Karpas-422 (cell line): ENCODE measurements at regions not wholly inside any gene's neighbourhood (a gene's known extent, or its start where the extent isn't known, plus 50 kb on each side); places are given as distances from the start of the nearest gene placed in this dataset.

Experiments used
- DNase-seq: peaks from one replicate; pipeline ENCODE4 v3.0.0-alpha.2; 2015
- H2AFZ ChIP-seq: fragments of 200-600 bp; sonication (generic); 2 replicates; pipeline ENCODE4 v1.6.1; 2014; ENCODE audit warnings: antibody characterized with exemption, low read length, mixed read lengths
- H3K27ac ChIP-seq: fragments of 200-600 bp; sonication (generic); 2 replicates; pipeline ENCODE4 v1.5.1; 2014; ENCODE audit warnings: mild to moderate bottlenecking, low read length, moderate library complexity
- H3K27me3 ChIP-seq: fragments of 200-600 bp; sonication (generic); 2 replicates; pipeline ENCODE4 v1.6.1; 2014; ENCODE audit warnings: low read length, mixed read lengths
- H3K36me3 ChIP-seq: fragments of 200-600 bp; sonication (generic); 2 replicates; pipeline ENCODE4 v1.6.1; 2014; ENCODE audit warnings: low read length, mixed read lengths; ENCODE audit not compliant: insufficient read depth
- H3K4me1 ChIP-seq: fragments of 200-600 bp; sonication (generic); 2 replicates; pipeline ENCODE4 v1.6.1; 2014; ENCODE audit warnings: mild to moderate bottlenecking, low read length, mixed read lengths
- H3K4me2 ChIP-seq: fragments of 200-600 bp; sonication (generic); 2 replicates; pipeline ENCODE4 v1.6.1; 2014; ENCODE audit warnings: low read length, low read depth, mild to moderate bottlenecking; ENCODE audit not compliant: poor library complexity, severe bottlenecking
- H3K4me3 ChIP-seq: fragments of 200-600 bp; sonication (generic); 2 replicates; pipeline ENCODE4 v1.5.1; 2014; ENCODE audit warnings: mild to moderate bottlenecking, antibody characterized with exemption, low read length, mixed read lengths
- H3K79me2 ChIP-seq: fragments of 200-600 bp; sonication (generic); 2 replicates; pipeline ENCODE4 v1.6.1; 2014; ENCODE audit warnings: mild to moderate bottlenecking, low read length, mixed read lengths
- H3K9ac ChIP-seq: fragments of 200-600 bp; sonication (generic); 2 replicates; pipeline ENCODE4 v1.6.0; 2014; ENCODE audit warnings: low read length
- H3K9me2 ChIP-seq: fragments of 200-600 bp; sonication (generic), shearing (Covaris generic); replicated peaks from 2 replicates; pipeline ENCODE4 v1.6.0; 2014; ENCODE audit warnings: mild to moderate bottlenecking, low read length, moderate library complexity; ENCODE audit not compliant: insufficient read depth
- H3K9me3 ChIP-seq: fragments of 300-700, 200-600 bp; sonication (generic); 2 replicates; pipeline ENCODE4 v1.6.1; 2014; ENCODE audit warnings: low read length, mixed read lengths
- H4K20me1 ChIP-seq: fragments of 200-600 bp; sonication (generic); 2 replicates; pipeline ENCODE4 v1.6.1; 2014; ENCODE audit warnings: mild to moderate bottlenecking, antibody characterized with exemption, low read length, low read depth; ENCODE audit not compliant: insufficient read depth

DNA sequence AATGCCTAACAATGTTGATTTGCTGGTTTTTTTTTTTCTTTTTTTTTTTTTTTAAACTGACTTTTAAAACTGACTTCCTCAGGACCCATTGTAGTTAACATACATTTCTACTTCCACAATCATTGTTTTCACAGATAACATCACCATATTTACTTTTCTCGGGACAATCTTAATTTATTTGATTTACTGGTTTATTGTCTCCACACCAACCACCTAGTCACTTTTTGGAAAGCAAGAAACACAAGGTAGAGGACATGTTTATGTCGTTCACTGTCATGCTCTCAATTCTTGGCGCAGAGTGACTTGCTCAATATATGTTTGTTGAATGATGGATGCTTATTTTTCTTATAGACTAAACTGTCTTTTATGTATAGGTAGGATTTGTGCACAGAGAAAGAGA, 2280.7 kb downstream of the MAT2B start:
- Histone ChIP-seq H3K79me2 (no peaks in the 10 kb centered on the region), H3K9me3 (peaks cover 21% of the 10 kb centered on the region), H3K4me2 (no peak overlapping the region), H2AFZ (no peak overlapping the region), H4K20me1 (no peaks in the 10 kb centered on the region), H3K27me3 (no peaks in the 10 kb centered on the region), H3K9me2 (no peaks in the 10 kb centered on the region), H3K9ac (no peak overlapping the region), H3K4me3 (no peak overlapping the region), H3K27ac (no peak overlapping the region), H3K4me1 (no peaks in the 10 kb centered on the region), H3K36me3 (no peaks in the 10 kb centered on the region)
- no peak for DNase-seq

DNA sequence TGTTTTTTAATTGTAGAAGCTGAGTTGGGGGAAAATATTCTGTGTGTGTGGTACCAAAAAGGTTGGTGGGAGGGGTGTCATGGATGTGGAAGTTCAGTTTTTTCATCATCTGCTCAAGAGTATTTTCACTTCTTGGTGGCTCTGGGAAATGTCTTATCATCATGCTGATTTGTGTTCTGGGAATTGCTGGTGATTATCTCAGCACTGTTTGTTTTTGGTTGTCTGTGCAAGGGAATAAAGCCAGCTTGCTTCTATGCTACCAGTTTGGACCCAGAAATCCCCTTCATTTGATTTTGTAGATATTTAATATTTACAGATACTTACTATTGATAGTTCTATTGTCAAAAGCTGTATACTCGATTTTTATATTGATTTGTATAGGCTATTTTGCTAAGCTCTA, 2289.7 kb downstream of the MAT2B start:
- H3K27me3 ChIP-seq = no peaks in the 10 kb centered on the region
- H3K4me1 ChIP-seq = no peaks in the 10 kb centered on the region
- no peaks in the 10 kb centered on the region for H3K9me2 ChIP-seq
- H3K27ac ChIP-seq = no peak overlapping the region
- no peak overlapping the region for H3K9ac ChIP-seq
- peaks cover 29% of the 10 kb centered on the region for H3K9me3 ChIP-seq
- H3K4me2 ChIP-seq = no peak overlapping the region
- no peaks in the 10 kb centered on the region for H4K20me1 ChIP-seq
- H3K36me3 ChIP-seq = no peaks in the 10 kb centered on the region
- H3K79me2 ChIP-seq = no peaks in the 10 kb centered on the region
- H3K4me3 ChIP-seq = no peak overlapping the region
- no peak for DNase-seq
- no peak overlapping the region for H2AFZ ChIP-seq

DNA sequence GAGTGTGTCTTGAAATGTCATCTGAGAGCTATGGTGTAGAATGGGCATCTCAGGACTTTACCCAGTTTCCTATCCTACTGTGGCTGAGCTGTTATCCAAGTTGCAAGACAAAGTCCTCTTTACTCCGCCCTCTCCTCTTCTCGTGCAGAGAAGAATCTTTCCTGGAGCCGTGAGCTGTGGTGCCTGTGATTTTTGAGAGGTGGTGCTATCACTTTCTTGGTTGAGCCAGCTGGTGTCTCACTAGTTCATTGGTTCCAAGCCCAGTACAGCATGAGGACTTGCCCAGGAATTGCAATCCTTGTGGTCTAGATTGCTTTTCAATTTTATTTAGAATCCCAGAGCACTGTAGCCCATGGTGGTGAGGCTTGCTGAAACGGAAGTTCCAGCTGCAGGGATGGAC, 2300.3 kb downstream of the MAT2B start:
- Histone ChIP-seq H3K4me2 (no peak overlapping the region), H3K79me2 (no peaks in the 10 kb centered on the region), H3K9me2 (no peaks in the 10 kb centered on the region), H3K9me3 (peaks cover 17% of the 10 kb centered on the region), H2AFZ (no peak overlapping the region), H4K20me1 (no peaks in the 10 kb centered on the region), H3K4me1 (no peaks in the 10 kb centered on the region), H3K9ac (no peak overlapping the region), H3K36me3 (no peaks in the 10 kb centered on the region), H3K4me3 (no peak overlapping the region), H3K27me3 (no peaks in the 10 kb centered on the region), H3K27ac (no peak overlapping the region)
- no peak for DNase-seq

DNA sequence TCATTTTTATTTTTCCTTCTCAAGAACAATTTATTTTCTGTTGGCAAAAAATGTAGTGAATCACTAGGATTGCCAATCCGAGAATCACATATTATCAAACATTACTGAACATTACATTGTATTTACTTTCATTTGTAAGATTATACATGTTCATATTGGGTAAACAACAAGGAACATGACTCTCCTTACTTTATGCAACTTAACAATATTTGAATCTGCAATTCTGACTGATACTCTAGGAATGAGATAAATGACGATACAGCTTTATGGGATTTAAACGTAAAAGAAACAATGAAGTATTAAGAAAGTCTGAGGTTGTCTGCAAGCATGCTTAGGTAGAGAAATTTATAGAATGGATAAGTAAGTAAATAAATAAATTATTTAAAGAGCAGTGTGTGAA, 2302.9 kb downstream of the MAT2B start:
- Histone ChIP-seq H3K4me2 (no peak overlapping the region), H3K4me1 (no peaks in the 10 kb centered on the region), H3K27ac (no peak overlapping the region), H3K9me3 (peaks cover 18% of the 10 kb centered on the region), H2AFZ (no peak overlapping the region), H3K9me2 (no peaks in the 10 kb centered on the region), H4K20me1 (no peaks in the 10 kb centered on the region), H3K27me3 (no peaks in the 10 kb centered on the region), H3K9ac (no peak overlapping the region), H3K36me3 (no peaks in the 10 kb centered on the region), H3K4me3 (no peak overlapping the region), H3K79me2 (no peaks in the 10 kb centered on the region)
- DNase-seq = no peak

DNA sequence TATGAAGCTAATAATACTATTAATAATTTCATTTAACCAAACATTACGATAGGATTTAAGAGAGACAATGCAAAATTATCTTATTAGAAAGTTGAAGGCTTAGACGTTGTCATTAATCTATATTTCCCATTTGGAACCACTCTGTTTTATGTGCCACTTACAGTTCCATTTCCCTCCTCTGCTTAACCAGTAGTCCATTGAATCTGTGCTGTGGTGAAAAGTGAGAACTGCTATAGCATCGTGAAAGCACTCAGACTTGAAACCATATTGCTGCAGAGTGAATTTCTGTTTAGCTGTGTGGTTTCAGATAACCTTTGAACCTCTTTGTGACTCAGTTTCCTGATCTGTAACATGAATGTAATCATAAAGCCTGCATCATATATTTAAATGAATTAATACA, 2304.5 kb downstream of the MAT2B start:
- H3K27ac ChIP-seq = no peak overlapping the region
- H2AFZ ChIP-seq = no peak overlapping the region
- H3K79me2 ChIP-seq = no peaks in the 10 kb centered on the region
- no peak overlapping the region for H3K9ac ChIP-seq
- no peaks in the 10 kb centered on the region for H4K20me1 ChIP-seq
- no peaks in the 10 kb centered on the region for H3K9me2 ChIP-seq
- no peak overlapping the region for H3K4me2 ChIP-seq
- peaks cover 10% of the 10 kb centered on the region; the same call in 1 of the 2 replicates for H3K9me3 ChIP-seq
- no peaks in the 10 kb centered on the region for H3K36me3 ChIP-seq
- H3K4me3 ChIP-seq = no peak overlapping the region
- no peak for DNase-seq
- H3K4me1 ChIP-seq = no peaks in the 10 kb centered on the region
- no peaks in the 10 kb centered on the region for H3K27me3 ChIP-seq

DNA sequence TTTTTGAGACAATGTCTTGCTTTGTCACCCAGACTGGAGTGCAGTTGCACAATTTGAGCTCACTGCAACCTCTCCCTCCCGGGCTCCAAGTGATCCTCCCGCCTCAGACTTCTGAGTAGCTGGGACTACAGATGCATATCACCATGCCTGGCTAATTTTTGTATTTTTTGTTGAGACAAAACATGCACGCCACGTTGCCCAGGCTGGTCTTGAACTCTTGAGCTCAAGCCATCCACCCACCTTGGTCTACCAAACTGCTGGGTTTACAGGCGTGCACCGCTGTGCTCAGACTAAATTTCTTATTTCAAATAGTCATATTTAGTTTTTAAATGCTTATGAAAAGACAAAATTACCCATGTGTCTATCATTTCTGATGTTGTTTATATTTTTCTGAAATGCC, 2324.1 kb downstream of the MAT2B start:
- H3K9me3 ChIP-seq = peaks cover 25% of the 10 kb centered on the region
- no peak overlapping the region for H3K9ac ChIP-seq
- H3K4me1 ChIP-seq = no peaks in the 10 kb centered on the region
- no peaks in the 10 kb centered on the region for H4K20me1 ChIP-seq
- H3K36me3 ChIP-seq = no peaks in the 10 kb centered on the region
- H3K4me2 ChIP-seq = no peak overlapping the region
- no peaks in the 10 kb centered on the region for H3K79me2 ChIP-seq
- H2AFZ ChIP-seq = no peak overlapping the region
- no peaks in the 10 kb centered on the region for H3K9me2 ChIP-seq
- no peaks in the 10 kb centered on the region for H3K27me3 ChIP-seq
- DNase-seq = no peak
- H3K4me3 ChIP-seq = no peak overlapping the region
- H3K27ac ChIP-seq = no peak overlapping the region

DNA sequence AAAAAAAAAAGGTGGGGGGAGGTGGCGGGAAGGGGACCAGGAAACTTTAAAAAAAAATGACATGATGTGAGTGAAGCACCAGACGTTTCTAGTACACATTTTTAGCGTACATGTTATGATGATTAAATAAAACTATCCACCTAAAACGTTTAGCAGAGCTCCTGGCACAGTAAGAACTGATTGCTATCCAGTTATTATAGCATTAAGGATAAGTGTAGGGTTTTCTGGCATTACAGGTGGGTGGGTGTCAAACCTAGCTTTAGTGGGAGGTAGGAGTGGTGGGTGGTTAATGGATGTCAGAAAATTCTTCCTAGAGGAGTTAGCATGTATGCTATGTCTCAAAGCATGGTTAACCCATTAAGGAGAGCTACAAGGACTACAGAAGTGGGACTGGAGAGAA, 2329.5 kb downstream of the MAT2B start:
- Histone ChIP-seq H3K27ac (no peak overlapping the region), H3K27me3 (no peaks in the 10 kb centered on the region), H2AFZ (no peak overlapping the region), H3K4me1 (no peaks in the 10 kb centered on the region), H3K36me3 (no peaks in the 10 kb centered on the region), H3K4me2 (no peak overlapping the region), H3K9me3 (peaks cover 21% of the 10 kb centered on the region), H3K79me2 (no peaks in the 10 kb centered on the region), H4K20me1 (no peaks in the 10 kb centered on the region), H3K4me3 (no peak overlapping the region), H3K9ac (no peak overlapping the region), H3K9me2 (no peaks in the 10 kb centered on the region)
- no peak for DNase-seq

DNA sequence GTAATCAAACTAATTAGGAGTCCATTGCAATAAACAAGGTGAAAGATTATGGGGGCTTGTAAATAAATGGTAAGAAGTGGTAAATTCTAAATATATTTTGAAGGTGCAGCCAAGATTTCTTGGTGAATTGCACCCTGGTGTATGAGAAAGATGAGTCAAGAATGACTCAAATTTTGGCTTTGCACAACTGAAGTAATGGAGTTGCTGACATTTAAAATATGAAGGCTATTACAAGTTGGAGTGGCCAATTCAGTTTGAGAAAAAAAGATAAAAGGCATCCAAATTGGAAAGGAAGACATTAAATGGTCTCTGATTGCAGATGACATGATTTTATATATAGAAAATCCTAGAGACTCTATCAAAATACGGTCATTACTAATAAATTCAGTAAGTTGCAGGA, 2330.6 kb downstream of the MAT2B start:
- no peaks in the 10 kb centered on the region for H3K79me2 ChIP-seq
- DNase-seq = no peak

DNA sequence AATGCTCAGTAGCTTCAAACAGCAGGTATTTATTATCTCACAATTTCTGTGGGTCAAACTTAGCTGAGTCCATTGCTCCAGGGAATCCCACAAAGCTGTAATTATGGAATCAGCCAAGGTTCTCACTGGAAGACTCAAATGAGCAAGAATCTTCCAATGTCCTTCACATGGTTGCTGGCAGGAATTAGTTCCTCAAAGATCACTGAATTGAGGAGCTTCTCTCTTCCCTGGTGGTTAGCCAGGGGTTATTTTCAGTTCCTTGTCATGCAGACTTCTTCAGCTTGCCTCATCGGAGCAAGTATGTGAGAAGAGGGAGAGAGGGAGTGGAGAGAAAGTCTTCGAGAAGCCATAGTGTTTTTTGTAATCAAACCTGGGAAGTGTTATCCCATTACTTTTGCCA, 2331.9 kb downstream of the MAT2B start:
- Histone ChIP-seq H3K27me3 (no peaks in the 10 kb centered on the region), H4K20me1 (no peaks in the 10 kb centered on the region), H3K9me2 (no peaks in the 10 kb centered on the region), H2AFZ (no peak overlapping the region), H3K36me3 (no peaks in the 10 kb centered on the region), H3K4me1 (no peaks in the 10 kb centered on the region), H3K9ac (no peak overlapping the region), H3K4me3 (no peak overlapping the region), H3K27ac (no peak overlapping the region), H3K9me3 (peaks cover 19% of the 10 kb centered on the region), H3K79me2 (no peaks in the 10 kb centered on the region), H3K4me2 (no peak overlapping the region)
- DNase-seq = no peak

More for the DNA sequence above, 2330.6 kb downstream of the MAT2B start:
- Histone ChIP-seq H2AFZ (no peak overlapping the region), H3K4me1 (no peaks in the 10 kb centered on the region), H3K9me2 (no peaks in the 10 kb centered on the region), H3K9me3 (peaks cover 26% of the 10 kb centered on the region), H3K4me3 (no peak overlapping the region), H3K4me2 (no peak overlapping the region), H3K36me3 (no peaks in the 10 kb centered on the region), H3K27ac (no peak overlapping the region), H4K20me1 (no peaks in the 10 kb centered on the region), H3K27me3 (no peaks in the 10 kb centered on the region), H3K9ac (no peak overlapping the region)
